ENCODE measurements at regions not wholly inside any gene's neighbourhood (a gene's known extent, or its start where the extent isn't known, plus 50 kb on each side); places are given as distances from the start of the nearest gene placed in this dataset.

DNA sequence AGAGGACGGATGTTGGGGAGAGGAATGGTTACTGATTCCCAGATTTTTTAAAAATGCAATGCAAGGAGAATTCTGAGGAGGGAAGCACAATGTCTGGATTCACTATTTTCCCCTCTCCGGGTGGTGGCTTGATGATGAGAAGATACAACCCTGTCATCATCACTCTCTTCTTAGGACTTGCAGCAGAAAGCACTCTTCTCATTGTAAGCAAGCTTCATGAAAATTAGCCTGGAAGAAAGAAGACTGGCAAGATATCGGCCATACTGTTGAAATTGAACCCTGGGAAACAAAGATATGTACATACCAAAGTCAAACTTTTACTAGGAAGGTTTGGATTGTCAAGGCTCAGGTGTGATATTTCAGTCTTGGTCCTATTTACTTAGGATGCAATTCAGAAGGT is 195.7 kb downstream of the EDN1 start:
- no peak overlapping the region for H4K8ac ChIP-seq (ENCODE audit: extremely low read depth, insufficient read depth, low read length)
- CTCF ChIA-PET (ENCODE audit: partially characterized antibody): interaction anchor here (0.6 to 0.7 kb wide), 2 partner anchors 173 to 197 kb away, joined by 3 read pairs; no protein-coding TSS in a partner anchor
- no peaks in the 10 kb centered on the region for H3K79me1 ChIP-seq (ENCODE audit: low read depth, low read length)
- H4K5ac ChIP-seq (ENCODE audit: insufficient read length, low read depth, low read length): no peak overlapping the region
- no peaks in the 10 kb centered on the region for H3K79me2 ChIP-seq (ENCODE audit: control insufficient read depth in 1 of 2, insufficient read depth in 2 of 2, low read length in 2 of 2)
- H3K56ac ChIP-seq (replicated peaks; ENCODE audit: insufficient read length, low read depth, low read length): no peak overlapping the region
- no peak overlapping the region for H2BK12ac ChIP-seq (ENCODE audit: low read depth, low read length)
- no peak overlapping the region for H2BK15ac ChIP-seq (ENCODE audit: low read length)
- H3K4me1 ChIP-seq (replicated peaks in 1 of 4; ENCODE audit: control insufficient read depth in 3 of 4, insufficient read depth in 4 of 4, low read length in 3 of 4): no peaks in the 10 kb centered on the region
- no peak for FAIRE-seq
- POLR2A ChIA-PET (ENCODE audit: partially characterized antibody): no interaction called here
- 0 out of 2 replicates have a peak overlapping the region, but pooled peaks have one; percentile 7 for H2AFZ ChIP-seq (ENCODE audit: low read length)
- H3K4ac ChIP-seq (replicated peaks; ENCODE audit: insufficient read length, low read depth, low read length): no peak overlapping the region
- no peak overlapping the region for H2BK5ac ChIP-seq (ENCODE audit: low read depth, low read length)
- no peaks in the 10 kb centered on the region for H3K36me3 ChIP-seq (ENCODE audit: control insufficient read depth in 2 of 4, insufficient read depth in 4 of 4, low read length in 3 of 4)
- H2AK5ac ChIP-seq (ENCODE audit: low read depth, low read length): no peak overlapping the region
- no peak overlapping the region for H2BK20ac ChIP-seq (ENCODE audit: low read length)
- no peak for DNase-seq (ENCODE audit: low read depth in 1 of 2, low spot score in 2 of 2)
- H3K4me2 ChIP-seq (ENCODE audit: insufficient read depth in 1 of 2, low read depth in 2 of 2, low read length in 2 of 2): no peak overlapping the region
- H3K18ac ChIP-seq (ENCODE audit: extremely low read depth, low read length): no peak overlapping the region
- no peak overlapping the region for H4K91ac ChIP-seq (replicated peaks; ENCODE audit: insufficient read length, low read length)
- H3K23ac ChIP-seq (ENCODE audit: insufficient read length): no peak overlapping the region
- WGBS, 2 experiments (ENCODE audit: extremely low coverage in 1 of 2, insufficient coverage in 1 of 2, insufficient read length in 1 of 2, insufficient replicate concordance in 2 of 2, low coverage in 1 of 2, low lambda C conversion rate in 2 of 2, missing lambda C conversion rate in 1 of 2): 95% methylated on average over 3 of the region's 3 CpGs; no CpG with 5 or more reads in 1 of the 2 experiments
- no peaks in the 10 kb centered on the region for H4K20me1 ChIP-seq (replicated peaks in 1 of 2; ENCODE audit: control insufficient read depth in 1 of 2, insufficient read depth in 2 of 2, low read length in 2 of 2)
- H3K14ac ChIP-seq (ENCODE audit: insufficient read length): no peak overlapping the region
- H2BK120ac ChIP-seq (replicated peaks; ENCODE audit: low read depth, low read length): no peak overlapping the region
- H3K9me3 ChIP-seq (ENCODE audit: insufficient read depth in 2 of 2, low read depth in 1 of 2, low read length in 1 of 2): no peaks in the 10 kb centered on the region
- no peak overlapping the region for H3K4me3 ChIP-seq (ENCODE audit: extremely low read depth in 1 of 4, insufficient read depth in 2 of 4, low read depth in 3 of 4, low read length in 4 of 4)
- no peaks in the 10 kb centered on the region for H3K23me2 ChIP-seq (ENCODE audit: low read depth, low read length)
- H3K9ac ChIP-seq (replicated peaks in 1 of 4; ENCODE audit: extremely low read depth in 1 of 4, low read depth in 3 of 4, low read length in 3 of 4): no peak overlapping the region
- H3K27ac ChIP-seq (ENCODE audit: low read depth, low read length): no peak overlapping the region
- no peaks in the 10 kb centered on the region for H3K27me3 ChIP-seq (replicated peaks in 1 of 4; ENCODE audit: control insufficient read depth in 3 of 4, extremely low read depth in 1 of 4, insufficient read depth in 3 of 4, low read length in 3 of 4)
- no peak for TF ChIP-seq BRCA1 (IDR thresholded peaks at IDR 0.05; ENCODE audit: low read depth, low read length)
- TF ChIP-seq JUND (IDR thresholded peaks at IDR 0.05; ENCODE audit: low read length): no peak
- no peak for TF ChIP-seq EZH2 (IDR thresholded peaks at IDR 0.05; ENCODE audit: low read depth, low read length, severe bottlenecking)
- no peak for TF ChIP-seq SP4 (IDR thresholded peaks at IDR 0.05; ENCODE audit: low read length)
- TF ChIP-seq NANOG (IDR thresholded peaks at IDR 0.05; ENCODE audit: insufficient read depth, low read depth, low read length, poor library complexity, severe bottlenecking): no peak
- no peak for TF ChIP-seq POLR2AphosphoS5 (IDR thresholded peaks at IDR 0.05; ENCODE audit: low read depth, low read length)
- TF ChIP-seq JUN (IDR thresholded peaks at IDR 0.05; ENCODE audit: low read depth, low read length): no peak
- no peak for TF ChIP-seq CBX8 (IDR thresholded peaks at IDR 0.05; ENCODE audit: borderline replicate concordance, low read depth, low read length)
- TF ChIP-seq POU5F1 (IDR thresholded peaks at IDR 0.05; ENCODE audit: low read depth, low read length): no peak
- no peak for TF ChIP-seq TEAD4 (IDR thresholded peaks at IDR 0.05; ENCODE audit: low read depth, low read length)
- no peak for TF ChIP-seq SUZ12 (IDR thresholded peaks at IDR 0.05; ENCODE audit: low read length)
- no peak for TF ChIP-seq BCL11A (IDR thresholded peaks at IDR 0.05; ENCODE audit: low read depth in 2 of 2, low read length in 2 of 2)
- no peak for TF ChIP-seq FOSL1 (IDR thresholded peaks at IDR 0.05; ENCODE audit: insufficient read depth, low read depth, low read length)
- TF ChIP-seq TCF12 (IDR thresholded peaks at IDR 0.05; ENCODE audit: low read depth, low read length): no peak
- TF ChIP-seq RNF2 (IDR thresholded peaks at IDR 0.05; ENCODE audit: borderline replicate concordance, low read depth, low read length, missing control alignments, poor library complexity, severe bottlenecking): no peak
- no peak for TF ChIP-seq RBBP5 (IDR thresholded peaks at IDR 0.05; ENCODE audit: borderline replicate concordance, low read depth, low read length)

Data from H1 (cell line).